Testis (tissue), 2 donors: ENCODE measurements at regions not wholly inside any gene's neighbourhood (a gene's known extent, or its start where the extent isn't known, plus 50 kb on each side); places are given as distances from the start of the nearest gene placed in this dataset.

Experiments used
- CTCF ChIP-seq, 3 experiments: fragments of 450-650 bp in 2 of 3; fragments of 200-600 bp in 1 of 3; sonication (generic) in 1 of 3; IDR thresholded peaks; one replicate each; pipeline ENCODE4 v1.5.1; 2016 to 2019; ENCODE audit warnings: antibody characterized with exemption in 3 of 3, mild to moderate bottlenecking in 2 of 3, moderate library complexity in 1 of 3
- POLR2A ChIP-seq: fragments of 450-650 bp; IDR thresholded peaks from one replicate; pipeline ENCODE4 v1.6.1; 2017; ENCODE audit warnings: antibody characterized with exemption, mild to moderate bottlenecking, moderate library complexity

- TF ChIP-seq CTCF (IDR thresholded peaks at IDR 0.05) (no peak), POLR2A (no peak)
These were observed 109.2 kb upstream of the EGLN3 start for GRCh38 chr14:34059925-34060650.
